Thoracic aorta (tissue), 2 donors: ENCODE measurements at regions not wholly inside any gene's neighbourhood (a gene's known extent, or its start where the extent isn't known, plus 50 kb on each side); places are given as distances from the start of the nearest gene placed in this dataset.

ENCODE experiments used
- ATAC-seq: fragments of 150-250 bp; one replicate; pipeline ENCODE4 v1.8.0; 2017; ENCODE audit warnings: low read depth; ENCODE audit not compliant: insufficient number of reproducible peaks, low FRiP score
- DNase-seq: peaks from one replicate; pipeline ENCODE4 v3.0.0-alpha.2; 2020; ENCODE audit warnings: low spot score
- H3K27ac ChIP-seq, 2 donors: fragments of 200-600 bp; sonication (generic); 1 replicate in 1 of 2; 2 replicates in 1 of 2; pipeline ENCODE4 v1.5.1; 2016; ENCODE audit warnings: mild to moderate bottlenecking in 2 of 2, moderate library complexity in 2 of 2
- H3K27me3 ChIP-seq: fragments of 200-600 bp; sonication (generic); replicated peaks from 2 replicates; pipeline ENCODE4 v1.6.0; 2016; ENCODE audit warnings: mild to moderate bottlenecking; ENCODE audit not compliant: insufficient read depth
- H3K36me3 ChIP-seq: fragments of 200-600 bp; sonication (generic); one replicate; pipeline ENCODE4 v1.5.1; 2016
- H3K4me1 ChIP-seq, 2 donors: fragments of 200-600 bp; sonication (generic); 1 replicate in 1 of 2; 2 replicates in 1 of 2; pipeline versions ENCODE4 v1.5.1 to v1.6.0; 2016; ENCODE audit warnings: low read depth in 2 of 2, mild to moderate bottlenecking in 1 of 2; ENCODE audit not compliant: control insufficient read depth in 1 of 2
- H3K4me3 ChIP-seq: fragments of 200-600 bp; sonication (generic); 2 replicates; pipeline ENCODE4 v1.5.1; 2016; ENCODE audit warnings: mild to moderate bottlenecking
- H3K9me3 ChIP-seq: fragments of 200-600 bp; sonication (generic); 2 replicates; pipeline ENCODE4 v1.5.1; 2016
- TF ChIP-seq, protein P1 (sequence below): fragments of 200-600 bp; sonication (generic); IDR thresholded peaks from one replicate; pipeline ENCODE4 v1.5.1; 2019; ENCODE audit warnings: antibody characterized with exemption

DNA sequence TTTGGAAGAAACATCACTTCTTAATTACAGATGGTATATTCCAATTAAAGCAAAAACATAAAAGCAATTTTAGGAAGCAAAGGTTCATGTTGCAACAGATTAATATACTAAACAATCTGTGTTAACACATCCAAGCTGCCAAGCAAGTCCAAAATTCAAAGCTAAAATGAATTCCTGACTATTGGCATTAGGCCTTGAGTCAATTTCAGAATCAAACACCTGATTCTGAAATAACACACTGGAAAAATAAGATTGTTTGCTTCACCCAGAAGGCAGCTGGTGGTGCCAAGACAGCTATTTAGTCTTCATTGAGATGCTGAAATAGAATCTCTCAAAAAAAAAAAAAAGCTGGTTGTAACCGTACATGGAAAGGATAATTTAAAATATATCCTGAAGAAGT lies 465.6 kb downstream of the SOCS6 start:
- Histone ChIP-seq H3K4me3 (no peak overlapping the region), H3K36me3 (no peaks in the 10 kb centered on the region), H3K27ac (no peak overlapping the region), H3K9me3 (no peaks in the 10 kb centered on the region), H3K27me3 (no peaks in the 10 kb centered on the region), H3K4me1 (no peaks in the 10 kb centered on the region)
- DNase-seq (no peak), ATAC-seq (no peak)
- TF ChIP-seq, protein P1, sequence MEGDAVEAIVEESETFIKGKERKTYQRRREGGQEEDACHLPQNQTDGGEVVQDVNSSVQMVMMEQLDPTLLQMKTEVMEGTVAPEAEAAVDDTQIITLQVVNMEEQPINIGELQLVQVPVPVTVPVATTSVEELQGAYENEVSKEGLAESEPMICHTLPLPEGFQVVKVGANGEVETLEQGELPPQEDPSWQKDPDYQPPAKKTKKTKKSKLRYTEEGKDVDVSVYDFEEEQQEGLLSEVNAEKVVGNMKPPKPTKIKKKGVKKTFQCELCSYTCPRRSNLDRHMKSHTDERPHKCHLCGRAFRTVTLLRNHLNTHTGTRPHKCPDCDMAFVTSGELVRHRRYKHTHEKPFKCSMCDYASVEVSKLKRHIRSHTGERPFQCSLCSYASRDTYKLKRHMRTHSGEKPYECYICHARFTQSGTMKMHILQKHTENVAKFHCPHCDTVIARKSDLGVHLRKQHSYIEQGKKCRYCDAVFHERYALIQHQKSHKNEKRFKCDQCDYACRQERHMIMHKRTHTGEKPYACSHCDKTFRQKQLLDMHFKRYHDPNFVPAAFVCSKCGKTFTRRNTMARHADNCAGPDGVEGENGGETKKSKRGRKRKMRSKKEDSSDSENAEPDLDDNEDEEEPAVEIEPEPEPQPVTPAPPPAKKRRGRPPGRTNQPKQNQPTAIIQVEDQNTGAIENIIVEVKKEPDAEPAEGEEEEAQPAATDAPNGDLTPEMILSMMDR: no peak

DNA sequence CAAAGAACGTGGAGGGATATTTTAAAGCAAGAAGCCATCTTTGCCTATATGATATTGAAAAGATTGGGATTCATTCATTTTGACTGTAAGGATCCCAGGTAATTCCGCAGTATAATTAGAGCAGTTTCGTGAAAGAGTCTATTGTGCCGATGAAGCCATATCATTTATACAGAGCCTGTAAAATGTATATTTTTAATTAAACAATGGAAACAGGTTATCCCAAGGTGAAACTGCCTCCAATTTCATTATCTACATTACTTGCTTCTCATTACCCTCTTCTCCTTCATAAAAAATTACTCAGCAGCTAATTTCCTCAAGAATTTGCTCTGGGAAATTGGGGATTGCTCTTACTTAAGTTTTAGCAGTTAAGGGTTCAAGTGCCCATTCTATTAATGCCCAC lies 444.1 kb downstream of the SOCS6 start:
- no peak overlapping the region for H3K27ac ChIP-seq
- no peak for DNase-seq
- no peaks in the 10 kb centered on the region for H3K4me1 ChIP-seq
- no peaks in the 10 kb centered on the region for H3K27me3 ChIP-seq
- no peaks in the 10 kb centered on the region for H3K36me3 ChIP-seq
- no peak overlapping the region for H3K4me3 ChIP-seq
- H3K9me3 ChIP-seq: no peaks in the 10 kb centered on the region
- TF ChIP-seq, protein P1: no peak
- no peak for ATAC-seq

DNA sequence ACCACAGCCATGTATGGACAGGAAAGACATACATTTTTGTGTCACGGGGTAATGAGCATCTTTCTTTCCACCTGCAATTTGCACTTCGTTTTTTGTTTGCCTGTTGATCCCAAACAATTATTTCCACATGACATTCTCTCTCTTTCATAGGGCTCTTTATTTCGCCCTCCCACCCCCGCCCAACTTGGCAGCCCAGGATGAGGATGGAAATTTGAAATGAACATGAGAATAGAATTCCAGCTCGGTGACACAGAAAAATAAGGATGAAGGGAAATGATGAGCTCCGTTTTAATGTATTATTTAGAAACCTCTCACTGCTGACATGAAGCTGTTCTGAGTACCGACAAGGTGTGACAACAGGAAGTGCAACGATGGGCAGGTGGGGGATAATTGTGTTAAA lies 443.3 kb downstream of the SOCS6 start:
- Histone ChIP-seq H3K36me3 (no peaks in the 10 kb centered on the region), H3K4me1 (no peaks in the 10 kb centered on the region), H3K4me3 (no peak overlapping the region), H3K9me3 (no peaks in the 10 kb centered on the region), H3K27me3 (no peaks in the 10 kb centered on the region), H3K27ac (no peak overlapping the region)
- TF ChIP-seq, protein P1: no peak
- ATAC-seq (no peak), DNase-seq (no peak)

DNA sequence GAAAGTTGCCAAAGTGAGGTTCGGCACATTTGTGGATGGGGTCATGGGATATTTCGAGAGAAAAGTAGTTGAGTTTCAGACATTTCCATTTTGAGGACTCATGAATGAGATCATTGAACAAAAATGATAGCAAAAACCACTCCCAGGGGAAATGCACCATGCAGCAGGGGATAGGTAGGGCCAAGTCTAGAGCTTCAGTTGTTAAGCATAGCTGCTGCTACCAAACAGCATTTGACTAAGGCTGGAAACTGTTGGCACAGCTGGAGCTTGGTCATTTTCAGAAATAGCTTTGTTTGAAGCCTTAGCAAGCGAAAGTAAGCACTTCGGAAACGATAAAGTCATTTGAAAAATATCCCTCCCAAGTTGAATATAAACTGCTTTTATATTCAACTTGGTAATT lies 431.8 kb downstream of the SOCS6 start:
- TF ChIP-seq, protein P1: no peak
- no peak overlapping the region for H3K4me3 ChIP-seq
- ATAC-seq (no peak), DNase-seq (no peak)
- no peaks in the 10 kb centered on the region for H3K4me1 ChIP-seq
- no peaks in the 10 kb centered on the region for H3K36me3 ChIP-seq
- H3K27me3 ChIP-seq: no peaks in the 10 kb centered on the region
- H3K9me3 ChIP-seq: no peaks in the 10 kb centered on the region
- H3K27ac ChIP-seq: no peak overlapping the region

DNA sequence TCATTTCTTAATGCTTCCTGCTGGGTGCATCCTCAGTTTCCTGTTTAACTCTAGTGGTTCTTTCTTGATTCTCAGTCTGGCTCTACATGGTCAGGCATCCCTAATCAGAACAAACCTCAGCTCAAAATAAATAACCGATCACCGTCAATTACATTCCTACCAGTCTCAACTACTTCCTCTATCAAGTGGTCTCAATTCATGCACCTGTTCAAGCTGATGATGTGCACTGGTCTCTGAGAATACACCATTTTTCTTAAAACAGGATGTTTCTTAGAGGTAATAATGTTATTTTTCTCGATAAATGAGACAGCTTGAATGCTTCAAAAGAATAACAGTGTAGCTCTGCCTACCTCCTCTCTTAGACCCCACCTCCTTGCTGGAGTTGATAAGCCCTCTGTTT lies 420.9 kb downstream of the SOCS6 start:
- DNase-seq (no peak), ATAC-seq (no peak)
- Histone ChIP-seq H3K36me3 (no peaks in the 10 kb centered on the region), H3K27ac (no peak overlapping the region), H3K27me3 (no peaks in the 10 kb centered on the region), H3K4me1 (no peaks in the 10 kb centered on the region), H3K4me3 (no peak overlapping the region), H3K9me3 (no peaks in the 10 kb centered on the region)
- TF ChIP-seq, protein P1: no peak
